AG08396 (cell line): ENCODE measurements at regions not wholly inside any gene's neighbourhood (a gene's known extent, or its start where the extent isn't known, plus 50 kb on each side); places are given as distances from the start of the nearest gene placed in this dataset.
"Not testable (repeated sequence)": the region's sequence is repeated elsewhere in the genome, so short reads cannot be mapped to it uniquely, and the experiment has no call there.

Experiments used
- DNase-seq: peaks from one replicate; pipeline ENCODE4 v3.0.0; 2012; ENCODE audit warnings: low spot score, mixed read lengths

- no peak for DNase-seq
Observed at GRCh38 chrX:63466690-63467089, 115.6 kb upstream of the SPIN4 start.

GRCh38 chrX:63458981-63459380 is 107.8 kb upstream of the SPIN4 start:
- DNase-seq: no peak

GRCh38 chrX:63453571-63453970 is 102.4 kb upstream of the SPIN4 start:
- no peak for DNase-seq

- DNase-seq: no peak
Observed at GRCh38 chrX:63441717-63442116, 90.6 kb upstream of the SPIN4 start.

- no peak for DNase-seq
Observed at GRCh38 chrX:63439580-63439979, 88.4 kb upstream of the SPIN4 start.

- no peak for DNase-seq
Observed at GRCh38 chrX:63436865-63437264, 85.7 kb upstream of the SPIN4 start.

GRCh38 chrX:63434665-63435064 is 83.5 kb upstream of the SPIN4 start:
- DNase-seq: no peak

- no peak for DNase-seq
Observed at GRCh38 chrX:63434206-63434605, 83.1 kb upstream of the SPIN4 start.

- DNase-seq: no peak
Observed at GRCh38 chrX:63430026-63430425, 78.9 kb upstream of the SPIN4 start.

GRCh38 chrX:63428348-63428747 is 77.2 kb upstream of the SPIN4 start:
- no peak for DNase-seq

GRCh38 chrX:63426519-63426918 is 75.4 kb upstream of the SPIN4 start:
- DNase-seq: no peak

- DNase-seq: no peak
Observed at GRCh38 chrX:63424063-63424462, 72.9 kb upstream of the SPIN4 start.

- no peak for DNase-seq
Observed at GRCh38 chrX:63421411-63421810, 70.3 kb upstream of the SPIN4 start.

- no peak for DNase-seq
Observed at GRCh38 chrX:63418211-63418610, 67.1 kb upstream of the SPIN4 start.

GRCh38 chrX:63417649-63418048 is 66.5 kb upstream of the SPIN4 start:
- DNase-seq: no peak

GRCh38 chrX:63409934-63410333 is 58.8 kb upstream of the SPIN4 start:
- not testable (repeated sequence) for DNase-seq

- no peak for DNase-seq
Observed at GRCh38 chrX:63408050-63408449, 56.9 kb upstream of the SPIN4 start.

- no peak for DNase-seq
Observed at GRCh38 chrX:63404332-63404731, 53.2 kb upstream of the SPIN4 start.

- DNase-seq: no peak
Observed at GRCh38 chrX:63402106-63402505, 51.0 kb upstream of the SPIN4 start.
